Panc1 (cell line): ENCODE measurements at regions not wholly inside any gene's neighbourhood (a gene's known extent, or its start where the extent isn't known, plus 50 kb on each side); places are given as distances from the start of the nearest gene placed in this dataset.
A peak's percentile ranks its signal among the peaks of the same experiment; 100 is the strongest.

ENCODE experiments used
- POLR2AphosphoS5 ChIP-seq: IDR thresholded peaks from 2 replicates; pipeline ENCODE4 v1.6.1; 2012; ENCODE audit warnings: mild to moderate bottlenecking, low read depth, low read length, moderate library complexity
- TF ChIP-seq, protein P1 (sequence below), 2 experiments: IDR thresholded peaks; 2 replicates each; pipeline ENCODE4 v1.6.1; 2011 to 2012; ENCODE audit warnings: low read depth in 2 of 2, control low read depth in 1 of 2, low read length in 1 of 2, mild to moderate bottlenecking in 1 of 2, moderate library complexity in 1 of 2; ENCODE audit not compliant: insufficient read depth in 1 of 2
- TF ChIP-seq, protein P2 (sequence below): fragments of 450-650 bp; IDR thresholded peaks from 2 replicates; pipeline ENCODE4 v1.5.1; 2017; ENCODE audit warnings: mild to moderate bottlenecking

DNA sequence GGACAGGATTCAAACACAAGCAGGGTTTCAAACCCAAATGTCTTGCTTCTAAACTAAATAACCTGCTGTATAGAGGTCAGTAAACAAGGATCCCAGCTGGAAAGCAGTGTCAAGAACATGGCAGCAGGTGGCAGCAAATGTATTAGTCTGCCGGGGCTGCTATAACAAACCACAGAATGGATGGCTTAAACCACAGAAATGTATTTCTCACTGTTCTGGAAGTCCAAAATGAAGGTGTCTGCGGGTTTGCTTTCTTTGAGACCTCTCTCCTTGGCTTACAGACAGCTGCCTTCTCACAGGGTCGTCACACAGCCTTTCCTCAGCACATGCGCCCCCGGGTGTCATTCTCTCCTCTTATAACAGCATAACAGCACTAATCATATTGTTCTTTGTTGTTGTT is 65.1 kb upstream of the LRRC55 start:
- TF ChIP-seq, protein P1, sequence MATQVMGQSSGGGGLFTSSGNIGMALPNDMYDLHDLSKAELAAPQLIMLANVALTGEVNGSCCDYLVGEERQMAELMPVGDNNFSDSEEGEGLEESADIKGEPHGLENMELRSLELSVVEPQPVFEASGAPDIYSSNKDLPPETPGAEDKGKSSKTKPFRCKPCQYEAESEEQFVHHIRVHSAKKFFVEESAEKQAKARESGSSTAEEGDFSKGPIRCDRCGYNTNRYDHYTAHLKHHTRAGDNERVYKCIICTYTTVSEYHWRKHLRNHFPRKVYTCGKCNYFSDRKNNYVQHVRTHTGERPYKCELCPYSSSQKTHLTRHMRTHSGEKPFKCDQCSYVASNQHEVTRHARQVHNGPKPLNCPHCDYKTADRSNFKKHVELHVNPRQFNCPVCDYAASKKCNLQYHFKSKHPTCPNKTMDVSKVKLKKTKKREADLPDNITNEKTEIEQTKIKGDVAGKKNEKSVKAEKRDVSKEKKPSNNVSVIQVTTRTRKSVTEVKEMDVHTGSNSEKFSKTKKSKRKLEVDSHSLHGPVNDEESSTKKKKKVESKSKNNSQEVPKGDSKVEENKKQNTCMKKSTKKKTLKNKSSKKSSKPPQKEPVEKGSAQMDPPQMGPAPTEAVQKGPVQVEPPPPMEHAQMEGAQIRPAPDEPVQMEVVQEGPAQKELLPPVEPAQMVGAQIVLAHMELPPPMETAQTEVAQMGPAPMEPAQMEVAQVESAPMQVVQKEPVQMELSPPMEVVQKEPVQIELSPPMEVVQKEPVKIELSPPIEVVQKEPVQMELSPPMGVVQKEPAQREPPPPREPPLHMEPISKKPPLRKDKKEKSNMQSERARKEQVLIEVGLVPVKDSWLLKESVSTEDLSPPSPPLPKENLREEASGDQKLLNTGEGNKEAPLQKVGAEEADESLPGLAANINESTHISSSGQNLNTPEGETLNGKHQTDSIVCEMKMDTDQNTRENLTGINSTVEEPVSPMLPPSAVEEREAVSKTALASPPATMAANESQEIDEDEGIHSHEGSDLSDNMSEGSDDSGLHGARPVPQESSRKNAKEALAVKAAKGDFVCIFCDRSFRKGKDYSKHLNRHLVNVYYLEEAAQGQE (IDR thresholded peaks at IDR 0.05; ENCODE audit: insufficient read depth in 1 of 2, low read depth in 2 of 2, low read length in 1 of 2), result no peak
- no peak for TF ChIP-seq POLR2AphosphoS5
- TF ChIP-seq, protein P2, sequence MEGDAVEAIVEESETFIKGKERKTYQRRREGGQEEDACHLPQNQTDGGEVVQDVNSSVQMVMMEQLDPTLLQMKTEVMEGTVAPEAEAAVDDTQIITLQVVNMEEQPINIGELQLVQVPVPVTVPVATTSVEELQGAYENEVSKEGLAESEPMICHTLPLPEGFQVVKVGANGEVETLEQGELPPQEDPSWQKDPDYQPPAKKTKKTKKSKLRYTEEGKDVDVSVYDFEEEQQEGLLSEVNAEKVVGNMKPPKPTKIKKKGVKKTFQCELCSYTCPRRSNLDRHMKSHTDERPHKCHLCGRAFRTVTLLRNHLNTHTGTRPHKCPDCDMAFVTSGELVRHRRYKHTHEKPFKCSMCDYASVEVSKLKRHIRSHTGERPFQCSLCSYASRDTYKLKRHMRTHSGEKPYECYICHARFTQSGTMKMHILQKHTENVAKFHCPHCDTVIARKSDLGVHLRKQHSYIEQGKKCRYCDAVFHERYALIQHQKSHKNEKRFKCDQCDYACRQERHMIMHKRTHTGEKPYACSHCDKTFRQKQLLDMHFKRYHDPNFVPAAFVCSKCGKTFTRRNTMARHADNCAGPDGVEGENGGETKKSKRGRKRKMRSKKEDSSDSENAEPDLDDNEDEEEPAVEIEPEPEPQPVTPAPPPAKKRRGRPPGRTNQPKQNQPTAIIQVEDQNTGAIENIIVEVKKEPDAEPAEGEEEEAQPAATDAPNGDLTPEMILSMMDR, result peak; percentile 80
